Common myeloid progenitor, CD34-positive (primary cell): ENCODE measurements at regions not wholly inside any gene's neighbourhood (a gene's known extent, or its start where the extent isn't known, plus 50 kb on each side); places are given as distances from the start of the nearest gene placed in this dataset.
"Not testable (repeated sequence)": the region's sequence is repeated elsewhere in the genome, so short reads cannot be mapped to it uniquely, and the experiment has no call there.

Experiments used
- CTCF ChIA-PET: fragments of 350-600 bp; sonication (Branson Sonifier 250); formaldehyde crosslinking; loops from one replicate; lab custom pipeline; 2021; ENCODE audit warnings: antibody characterized with exemption; lab: Charles Lee
- POLR2A ChIA-PET: fragments of 350-600 bp; sonication (Branson Sonifier 250); formaldehyde crosslinking; loops from one replicate; lab custom pipeline; 2021; ENCODE audit warnings: antibody characterized with exemption; lab: Charles Lee
- DNase-seq, 3 donors: peaks; one replicate each; pipeline versions ENCODE4 v3.0.0 to v3.0.0-alpha.2; 2013
- H3K27ac ChIP-seq, 2 experiments: 1 replicate in 1 of 2; 2 replicates in 1 of 2; pipeline ENCODE4 v1.7.0; 2013; ENCODE audit warnings: inconsistent platforms in 2 of 2, low read length in 2 of 2, mild to moderate bottlenecking in 2 of 2, low read depth in 1 of 2, moderate library complexity in 1 of 2; ENCODE audit not compliant: severe bottlenecking in 2 of 2, insufficient read depth in 1 of 2, poor library complexity in 1 of 2
- H3K27me3 ChIP-seq, 5 experiments: replicated peaks in 2 of 5; 1 replicate in 3 of 5; 2 replicates in 2 of 5; pipeline versions ENCODE4 v1.6.1 to v1.7.0; 2013; ENCODE audit warnings: low read length in 4 of 5, mild to moderate bottlenecking in 2 of 5, moderate library complexity in 2 of 5, inconsistent platforms in 1 of 5; ENCODE audit not compliant: insufficient read depth in 5 of 5, control insufficient read depth in 4 of 5
- H3K36me3 ChIP-seq, 4 experiments: 1 replicate in 2 of 4; 2 replicates in 2 of 4; pipeline versions ENCODE4 v1.6.1 to v1.7.0; 2013; ENCODE audit warnings: low read length in 3 of 4, control low read depth in 1 of 4, mild to moderate bottlenecking in 1 of 4; ENCODE audit not compliant: control insufficient read depth in 4 of 4, insufficient read depth in 4 of 4
- H3K4me1 ChIP-seq, 4 experiments: 1 replicate in 3 of 4; 2 replicates in 1 of 4; pipeline versions ENCODE4 v1.6.1 to v1.7.1; 2013; ENCODE audit warnings: low read length in 3 of 4, mild to moderate bottlenecking in 3 of 4, control low read depth in 1 of 4, inconsistent platforms in 1 of 4, moderate library complexity in 1 of 4; ENCODE audit not compliant: control insufficient read depth in 4 of 4, insufficient read depth in 4 of 4; ENCODE audit errors: control extremely low read depth in 1 of 4
- H3K4me3 ChIP-seq, 7 experiments: 1 replicate in 4 of 7; 2 replicates in 3 of 7; pipeline versions ENCODE4 v1.5.1 to v1.7.0; 2013; ENCODE audit warnings: mild to moderate bottlenecking in 7 of 7, low read length in 6 of 7, moderate library complexity in 6 of 7, inconsistent platforms in 2 of 7, low read depth in 2 of 7, control low read depth in 1 of 7; ENCODE audit not compliant: insufficient read depth in 4 of 7, control insufficient read depth in 1 of 7; ENCODE audit errors: extremely low read depth in 1 of 7
- H3K9me3 ChIP-seq, 5 experiments: 1 replicate in 4 of 5; 2 replicates in 1 of 5; pipeline versions ENCODE4 v1.6.1 to v1.7.1; 2013; ENCODE audit warnings: low read length in 4 of 5, mild to moderate bottlenecking in 2 of 5, inconsistent platforms in 1 of 5, low read depth in 1 of 5, moderate library complexity in 1 of 5; ENCODE audit not compliant: control insufficient read depth in 4 of 5, insufficient read depth in 2 of 5; ENCODE audit errors: control extremely low read depth in 1 of 5
- WGBS: methylation state at CpG from one replicate; pipeline ENCODE4 v1.1.5; 2013; ENCODE audit not compliant: insufficient coverage; 5-methylcytosine and 5-hydroxymethylcytosine counted together

- POLR2A ChIA-PET, H3K9me3 ChIP-seq, H3K4me1 ChIP-seq, H3K4me3 ChIP-seq, H3K36me3 ChIP-seq, H3K27ac ChIP-seq, CTCF ChIA-PET, DNase-seq, H3K27me3 ChIP-seq: not testable (repeated sequence)
- WGBS: 100% methylated on average over 2 of the region's 10 CpGs
These were observed 98.3 kb downstream of the CCDC74A start for GRCh38 chr2:131626011-131626410.

DNA sequence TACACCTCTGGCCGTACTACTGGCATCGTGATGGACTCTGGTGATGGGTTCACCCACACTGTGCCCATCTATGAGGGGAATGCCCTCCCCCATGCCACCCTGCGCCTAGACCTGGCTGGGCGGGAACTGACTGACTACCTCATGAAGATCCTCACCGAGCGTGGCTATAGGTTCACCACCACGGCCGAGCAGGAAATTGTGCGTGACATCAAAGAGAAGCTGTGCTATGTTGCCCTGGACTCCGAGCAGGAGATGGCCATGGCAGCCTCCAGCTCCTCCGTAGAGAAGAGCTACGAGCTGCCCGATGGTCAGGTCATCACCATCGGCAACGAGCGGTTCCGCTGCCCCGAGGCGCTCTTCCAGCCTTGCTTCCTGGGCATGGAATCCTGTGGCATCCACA lies 98.9 kb downstream of the CCDC74A start:
- H3K9me3 ChIP-seq, POLR2A ChIA-PET, H3K4me3 ChIP-seq, H3K27ac ChIP-seq, H3K4me1 ChIP-seq, H3K36me3 ChIP-seq, H3K27me3 ChIP-seq, CTCF ChIA-PET, DNase-seq: not testable (repeated sequence)
- WGBS: 86% methylated on average over 16 of the region's 19 CpGs

GRCh38 chr2:131627777-131628176 lies 100.1 kb downstream of the CCDC74A start:
- H3K4me1 ChIP-seq, DNase-seq, H3K9me3 ChIP-seq, H3K4me3 ChIP-seq, POLR2A ChIA-PET, CTCF ChIA-PET, H3K27ac ChIP-seq, H3K36me3 ChIP-seq, H3K27me3 ChIP-seq: not testable (repeated sequence)
- 80% methylated on average over 1 of the region's 2 CpGs for WGBS

- H3K36me3 ChIP-seq, H3K9me3 ChIP-seq, CTCF ChIA-PET, H3K4me1 ChIP-seq, H3K27me3 ChIP-seq, DNase-seq, POLR2A ChIA-PET, H3K4me3 ChIP-seq, H3K27ac ChIP-seq: not testable (repeated sequence)
- no CpG with 5 or more reads among the region's 2 CpGs for WGBS
These were observed 104.0 kb downstream of the CCDC74A start for GRCh38 chr2:131631648-131632047.

DNA sequence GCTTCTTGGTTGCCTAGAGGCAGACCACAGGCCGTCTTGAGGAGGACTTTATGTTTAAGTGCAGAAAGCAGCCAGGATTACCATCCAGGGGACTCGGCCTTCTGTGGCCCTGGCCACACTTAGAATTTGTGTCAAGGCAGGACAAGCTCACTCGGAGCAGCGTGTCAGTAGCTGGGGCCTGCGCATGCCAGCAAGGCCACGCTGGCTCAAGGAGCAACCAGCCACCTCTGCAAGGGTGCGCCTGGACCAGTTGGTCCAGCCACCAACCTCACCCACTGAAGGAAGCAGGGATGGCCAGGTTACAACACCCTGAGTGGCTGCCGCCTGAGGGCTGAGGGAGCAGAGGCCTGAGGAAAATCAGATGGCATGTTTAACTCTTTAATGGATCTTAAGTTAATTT lies 105.7 kb downstream of the CCDC74A start:
- CTCF ChIA-PET, DNase-seq, H3K4me1 ChIP-seq, H3K27me3 ChIP-seq, H3K4me3 ChIP-seq, H3K9me3 ChIP-seq, H3K36me3 ChIP-seq, POLR2A ChIA-PET, H3K27ac ChIP-seq: not testable (repeated sequence)
- WGBS: 96% methylated on average over 7 of the region's 8 CpGs

DNA sequence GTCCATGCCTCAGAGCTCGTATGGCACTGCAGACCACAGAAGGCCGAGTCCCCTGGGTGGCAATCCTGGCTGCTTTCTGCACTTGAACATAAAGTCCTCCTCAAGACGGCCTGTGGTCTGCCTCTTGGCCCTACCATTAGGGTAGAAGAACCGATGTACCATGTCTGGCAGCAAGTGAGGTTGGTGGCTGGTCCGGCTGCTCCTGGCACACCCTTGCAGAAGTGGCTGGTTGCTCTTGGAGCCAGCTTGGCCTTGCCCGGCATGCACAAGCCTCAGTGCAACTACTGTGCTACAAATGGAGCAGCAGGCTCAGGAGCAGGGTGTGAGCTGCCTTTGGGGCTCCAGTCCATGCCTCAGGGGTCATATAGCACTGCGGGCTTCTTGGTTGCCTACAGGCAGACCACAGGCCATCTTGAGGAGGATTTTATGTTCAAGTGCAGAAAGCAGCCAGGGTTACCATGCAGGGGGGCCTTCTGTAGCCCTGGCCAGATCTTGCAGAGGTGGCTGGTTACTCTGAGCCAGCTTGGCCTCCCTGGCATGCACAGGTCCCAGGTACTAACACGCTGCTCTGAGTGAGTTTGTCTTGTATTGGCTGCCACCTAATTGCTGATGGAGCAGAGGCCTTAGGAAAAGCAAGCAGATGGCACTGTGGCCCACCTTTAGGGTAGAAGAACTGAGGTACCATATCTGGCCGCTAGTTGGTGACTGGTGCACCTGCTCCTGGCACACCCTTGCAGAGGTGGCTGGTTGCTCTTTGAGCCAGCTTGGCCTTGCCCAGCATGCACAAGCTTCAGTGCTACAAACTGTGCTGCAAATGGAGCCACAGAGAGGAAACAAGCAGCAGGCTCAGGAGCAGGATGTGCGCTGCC lies 106.4 kb downstream of the CCDC74A start:
- H3K9me3 ChIP-seq, H3K36me3 ChIP-seq, H3K4me1 ChIP-seq, H3K27ac ChIP-seq, POLR2A ChIA-PET, H3K27me3 ChIP-seq, CTCF ChIA-PET, H3K4me3 ChIP-seq, DNase-seq: not testable (repeated sequence)
- 97% methylated on average over 10 of the region's 10 CpGs for WGBS

GRCh38 chr2:131635611-131636010 lies 107.9 kb downstream of the CCDC74A start:
- H3K4me1 ChIP-seq: no peaks in the 10 kb centered on the region
- no peak for DNase-seq
- POLR2A ChIA-PET: no interaction called here
- whole genome bisulfite sequencing: 93% methylated on average over 7 of the region's 9 CpGs
- no peaks in the 10 kb centered on the region for H3K9me3 ChIP-seq
- CTCF ChIA-PET: no interaction called here
- no peaks in the 10 kb centered on the region for H3K36me3 ChIP-seq
- H3K4me3 ChIP-seq: no peak overlapping the region
- no peak overlapping the region for H3K27ac ChIP-seq
- H3K27me3 ChIP-seq: no peaks in the 10 kb centered on the region
